KMS-11 (cell line): ENCODE measurements at regions not wholly inside any gene's neighbourhood (a gene's known extent, or its start where the extent isn't known, plus 50 kb on each side); places are given as distances from the start of the nearest gene placed in this dataset.

ENCODE experiments used
- H2AFZ ChIP-seq: fragments of 200-600 bp; sonication (generic); 2 replicates; pipeline ENCODE4 v1.6.1; 2016; ENCODE audit warnings: antibody characterized with exemption, mixed run types, low read depth
- H3K27ac ChIP-seq: fragments of 200-600 bp; sonication (generic); 2 replicates; pipeline ENCODE4 v1.6.1; 2016; ENCODE audit warnings: mild to moderate bottlenecking, mixed run types
- H3K27me3 ChIP-seq: fragments of 200-600 bp; sonication (generic); 2 replicates; pipeline ENCODE4 v1.6.1; 2017; ENCODE audit warnings: mild to moderate bottlenecking, low read depth, mixed run types, moderate library complexity; ENCODE audit not compliant: insufficient read depth
- H3K36me3 ChIP-seq: fragments of 200-600 bp; sonication (generic); 2 replicates; pipeline ENCODE4 v1.6.1; 2017; ENCODE audit warnings: mild to moderate bottlenecking, mixed run types; ENCODE audit not compliant: insufficient read depth
- H3K4me1 ChIP-seq: fragments of 200-600 bp; sonication (generic); 2 replicates; pipeline ENCODE4 v1.6.1; 2016; ENCODE audit warnings: mild to moderate bottlenecking, low read depth, mixed run types; ENCODE audit not compliant: poor library complexity, severe bottlenecking
- H3K4me2 ChIP-seq: fragments of 200-600 bp; sonication (generic); 2 replicates; pipeline ENCODE4 v1.7.0; 2016; ENCODE audit warnings: mild to moderate bottlenecking, mixed run types
- H3K4me3 ChIP-seq: fragments of 200-600 bp; sonication (generic); IDR thresholded peaks from 2 replicates; pipeline ENCODE4 v1.6.1; 2017; ENCODE audit warnings: low read depth, low read length, mixed read lengths; ENCODE audit not compliant: insufficient read depth
- H3K79me2 ChIP-seq: fragments of 200-600 bp; sonication (generic); 2 replicates; pipeline ENCODE4 v1.6.1; 2016; ENCODE audit warnings: low read depth, mixed run types; ENCODE audit not compliant: insufficient read depth
- H3K9ac ChIP-seq: fragments of 200-600 bp; sonication (generic); 2 replicates; pipeline ENCODE4 v1.6.1; 2016; ENCODE audit warnings: mild to moderate bottlenecking, mixed run types
- H4K20me1 ChIP-seq: fragments of 200-600 bp; sonication (generic); 2 replicates; pipeline ENCODE4 v1.6.1; 2016; ENCODE audit warnings: mild to moderate bottlenecking, mixed run types; ENCODE audit not compliant: insufficient read depth
- TF ChIP-seq, protein P1 (sequence below): fragments of 200-600 bp; sonication (generic); conservative IDR thresholded peaks from 2 replicates; pipeline ENCODE4 v1.6.1; 2017; ENCODE audit warnings: low read depth, mild to moderate bottlenecking, antibody characterized with exemption, low read length, moderate library complexity, mixed read lengths

DNA sequence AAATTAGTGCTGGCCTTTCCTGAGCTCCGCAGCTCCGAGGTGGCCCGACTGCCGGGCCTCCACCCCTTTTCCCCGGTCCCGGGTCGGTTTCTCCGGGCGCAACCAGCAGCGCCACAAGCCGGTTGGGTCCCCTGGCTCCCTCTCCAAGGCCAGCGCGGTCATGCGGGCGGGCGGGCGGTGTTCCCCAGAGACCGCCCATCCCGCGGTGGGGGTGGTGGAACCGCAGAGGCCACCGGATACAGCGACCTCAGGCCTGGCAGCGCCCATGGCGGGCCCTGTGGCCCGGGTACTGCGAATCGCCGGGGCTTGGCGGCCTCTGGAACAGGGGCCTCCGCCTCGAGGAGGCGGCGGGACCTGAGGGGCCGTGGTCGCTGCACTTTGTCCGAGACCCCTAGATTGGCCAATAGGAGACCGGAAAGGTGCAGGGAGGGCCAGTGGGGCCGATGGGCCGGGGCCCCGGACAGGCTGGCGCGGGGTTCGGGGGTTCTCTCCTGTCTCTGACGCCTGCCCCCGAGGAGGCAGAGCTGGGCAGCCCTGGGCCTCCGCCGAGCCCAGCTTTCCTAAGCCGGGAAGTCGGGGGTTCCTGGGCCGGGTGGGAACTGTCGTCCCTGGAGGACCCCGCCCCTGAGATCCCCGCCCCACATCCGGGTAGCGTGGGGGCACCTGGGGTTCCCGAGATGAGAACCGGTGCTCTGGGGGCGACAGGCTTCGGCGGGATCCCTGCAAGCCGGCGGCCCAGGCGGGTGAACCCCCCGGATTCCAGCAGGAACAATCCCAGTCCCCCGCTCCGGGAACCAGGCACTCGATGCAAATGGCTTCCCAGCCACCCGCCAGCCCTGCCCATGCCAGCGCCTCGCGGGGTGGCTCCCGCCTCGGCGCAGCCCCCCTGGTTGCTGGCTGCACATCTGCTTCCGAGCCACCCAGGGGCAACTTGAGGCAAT is 293.9 kb downstream of the ZSWIM6 start:
- H3K4me3 ChIP-seq: no peak overlapping the region
- TF ChIP-seq, protein P1, sequence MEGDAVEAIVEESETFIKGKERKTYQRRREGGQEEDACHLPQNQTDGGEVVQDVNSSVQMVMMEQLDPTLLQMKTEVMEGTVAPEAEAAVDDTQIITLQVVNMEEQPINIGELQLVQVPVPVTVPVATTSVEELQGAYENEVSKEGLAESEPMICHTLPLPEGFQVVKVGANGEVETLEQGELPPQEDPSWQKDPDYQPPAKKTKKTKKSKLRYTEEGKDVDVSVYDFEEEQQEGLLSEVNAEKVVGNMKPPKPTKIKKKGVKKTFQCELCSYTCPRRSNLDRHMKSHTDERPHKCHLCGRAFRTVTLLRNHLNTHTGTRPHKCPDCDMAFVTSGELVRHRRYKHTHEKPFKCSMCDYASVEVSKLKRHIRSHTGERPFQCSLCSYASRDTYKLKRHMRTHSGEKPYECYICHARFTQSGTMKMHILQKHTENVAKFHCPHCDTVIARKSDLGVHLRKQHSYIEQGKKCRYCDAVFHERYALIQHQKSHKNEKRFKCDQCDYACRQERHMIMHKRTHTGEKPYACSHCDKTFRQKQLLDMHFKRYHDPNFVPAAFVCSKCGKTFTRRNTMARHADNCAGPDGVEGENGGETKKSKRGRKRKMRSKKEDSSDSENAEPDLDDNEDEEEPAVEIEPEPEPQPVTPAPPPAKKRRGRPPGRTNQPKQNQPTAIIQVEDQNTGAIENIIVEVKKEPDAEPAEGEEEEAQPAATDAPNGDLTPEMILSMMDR: no peak
- no peaks in the 10 kb centered on the region for H4K20me1 ChIP-seq
- H3K79me2 ChIP-seq: no peaks in the 10 kb centered on the region
- H3K9ac ChIP-seq: no peak overlapping the region
- H2AFZ ChIP-seq: no peak overlapping the region
- no peaks in the 10 kb centered on the region for H3K4me1 ChIP-seq
- H3K27me3 ChIP-seq: no peaks in the 10 kb centered on the region
- H3K36me3 ChIP-seq: no peaks in the 10 kb centered on the region
- H3K27ac ChIP-seq: no peak overlapping the region
- no peak overlapping the region for H3K4me2 ChIP-seq

DNA sequence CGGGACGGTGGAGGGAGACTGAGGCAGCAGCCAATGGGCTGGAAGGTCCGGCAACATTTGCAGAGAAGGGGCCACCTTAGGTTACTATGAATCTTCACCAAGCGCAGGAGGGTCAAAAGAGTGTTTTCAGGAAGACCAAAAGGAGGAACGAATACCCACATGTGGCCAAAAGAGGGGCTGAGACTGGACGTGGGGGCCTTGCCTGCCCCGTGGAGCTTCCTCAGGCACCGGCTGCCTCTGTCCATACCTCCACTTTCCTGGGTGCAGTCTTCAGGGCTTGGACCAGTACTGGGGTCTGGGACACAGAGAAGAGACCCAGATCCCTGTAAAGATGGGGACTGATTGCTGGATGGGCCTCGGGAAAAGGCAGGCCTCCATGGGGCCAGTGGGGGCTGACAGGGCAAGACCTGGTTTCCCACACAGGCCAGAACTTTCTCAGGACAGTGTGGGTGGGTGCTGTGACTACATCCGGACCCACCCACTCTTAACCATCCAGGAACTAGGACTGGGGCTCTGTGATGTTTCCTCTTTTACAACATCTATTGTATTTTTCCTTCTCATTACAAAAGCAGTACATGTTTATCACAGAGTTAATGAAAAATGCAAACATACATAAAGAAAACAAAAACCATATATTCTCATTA is 294.7 kb downstream of the ZSWIM6 start:
- H3K27ac ChIP-seq: no peak overlapping the region
- TF ChIP-seq, protein P1: no peak
- no peak overlapping the region for H3K4me3 ChIP-seq
- H3K79me2 ChIP-seq: no peaks in the 10 kb centered on the region
- no peaks in the 10 kb centered on the region for H3K27me3 ChIP-seq
- no peaks in the 10 kb centered on the region for H3K36me3 ChIP-seq
- H3K4me1 ChIP-seq: no peaks in the 10 kb centered on the region
- H3K4me2 ChIP-seq: no peak overlapping the region
- no peaks in the 10 kb centered on the region for H4K20me1 ChIP-seq
- H2AFZ ChIP-seq: no peak overlapping the region
- H3K9ac ChIP-seq: no peak overlapping the region

DNA sequence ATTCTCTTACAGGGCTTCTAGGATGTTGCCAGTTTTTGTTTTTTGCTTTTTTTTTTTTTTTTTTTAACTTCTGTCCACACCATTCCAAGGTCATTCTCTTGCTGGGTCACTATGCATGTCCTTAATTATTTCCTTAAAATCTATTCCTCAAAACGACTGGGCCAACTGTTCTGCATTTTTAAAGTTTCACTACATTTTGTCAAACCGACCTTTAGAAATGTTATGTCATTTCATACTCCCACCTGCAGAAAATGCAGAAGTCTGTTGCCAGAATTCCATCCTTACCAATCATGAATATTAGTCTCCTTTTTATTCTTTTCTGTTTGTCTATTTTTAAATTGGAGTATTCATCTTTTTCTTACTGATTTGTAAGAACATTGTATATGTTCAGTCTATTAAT is 295.5 kb downstream of the ZSWIM6 start:
- no peak overlapping the region for H3K4me3 ChIP-seq
- H3K36me3 ChIP-seq: no peaks in the 10 kb centered on the region
- no peaks in the 10 kb centered on the region for H3K79me2 ChIP-seq
- no peaks in the 10 kb centered on the region for H3K4me1 ChIP-seq
- H2AFZ ChIP-seq: no peak overlapping the region
- H3K4me2 ChIP-seq: no peak overlapping the region
- H4K20me1 ChIP-seq: no peaks in the 10 kb centered on the region
- TF ChIP-seq, protein P1: no peak
- no peak overlapping the region for H3K9ac ChIP-seq
- H3K27ac ChIP-seq: no peak overlapping the region
- no peaks in the 10 kb centered on the region for H3K27me3 ChIP-seq

DNA sequence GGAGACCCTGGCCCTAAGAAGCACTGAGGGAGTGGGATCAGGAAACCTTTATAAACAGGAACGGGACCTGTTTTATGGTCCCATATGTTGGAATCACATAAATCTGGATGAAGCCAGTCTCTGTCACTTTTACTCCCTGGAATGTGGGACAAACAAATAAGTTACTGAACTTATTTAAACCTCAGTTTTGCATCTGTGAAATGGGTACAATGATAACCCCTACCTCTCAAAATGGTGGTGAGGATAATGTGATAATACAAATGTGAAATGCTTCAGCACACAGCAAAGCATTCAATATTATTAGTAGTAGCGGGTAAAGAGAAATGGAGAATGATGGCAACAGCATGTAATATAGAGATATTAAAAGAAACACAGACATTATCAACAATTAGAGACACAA is 298.9 kb downstream of the ZSWIM6 start:
- Histone ChIP-seq H3K79me2 (no peaks in the 10 kb centered on the region), H3K4me3 (no peak overlapping the region), H3K9ac (no peak overlapping the region), H3K4me2 (no peak overlapping the region), H3K36me3 (no peaks in the 10 kb centered on the region), H3K27ac (no peak overlapping the region), H3K27me3 (no peaks in the 10 kb centered on the region), H3K4me1 (no peaks in the 10 kb centered on the region), H4K20me1 (no peaks in the 10 kb centered on the region), H2AFZ (no peak overlapping the region)
- TF ChIP-seq, protein P1: no peak
